HG02678 (cell line): ENCODE measurements at regions not wholly inside any gene's neighbourhood (a gene's known extent, or its start where the extent isn't known, plus 50 kb on each side); places are given as distances from the start of the nearest gene placed in this dataset.

ENCODE experiments used
- ATAC-seq: cut with Tn5 transposase; IDR thresholded peaks from one replicate; pipeline ENCODE4 v1.9.1; 2021; ENCODE audit warnings: mild to moderate bottlenecking, moderate library complexity; ENCODE audit not compliant: unreplicated experiment

DNA sequence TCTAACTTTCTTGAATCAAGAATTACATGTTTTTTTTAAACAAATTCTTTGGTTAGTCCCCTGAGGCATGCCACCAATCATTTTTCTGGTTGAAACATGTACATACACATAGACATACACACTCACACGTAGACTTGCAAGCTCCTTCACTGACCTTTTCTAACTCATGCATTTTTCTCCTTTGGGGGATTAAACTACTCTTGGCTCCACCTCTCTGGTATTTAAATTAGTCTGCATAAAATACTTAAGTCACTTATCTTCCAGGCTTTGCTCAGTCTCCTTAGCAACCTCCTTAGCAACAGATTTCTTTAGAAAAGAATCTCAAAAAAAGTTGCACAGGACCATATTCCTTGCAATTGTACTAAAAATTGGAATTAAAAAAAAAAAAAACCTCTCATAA lies 440.9 kb upstream of the LRRC7 start:
- ATAC-seq: no peak

DNA sequence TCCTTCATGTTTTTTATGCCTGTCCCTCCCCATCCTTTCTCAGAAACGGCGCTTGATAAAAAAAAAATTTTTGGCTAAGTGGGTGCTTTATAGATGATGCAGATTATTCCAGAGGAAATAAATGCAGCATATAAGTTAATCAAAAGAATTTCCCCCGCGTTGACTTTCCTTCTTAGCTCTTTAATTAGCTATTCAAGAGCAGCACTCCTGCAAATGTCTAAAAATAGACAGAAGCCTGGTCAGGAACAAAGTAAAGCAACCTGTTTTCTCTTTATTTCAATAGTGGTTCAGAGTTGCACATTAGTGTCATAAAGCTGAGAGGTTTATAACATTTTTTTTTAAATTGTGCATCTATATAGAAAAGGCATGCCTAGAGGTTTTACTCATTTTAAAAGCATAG lies 439.5 kb upstream of the LRRC7 start:
- ATAC-seq: no peak

DNA sequence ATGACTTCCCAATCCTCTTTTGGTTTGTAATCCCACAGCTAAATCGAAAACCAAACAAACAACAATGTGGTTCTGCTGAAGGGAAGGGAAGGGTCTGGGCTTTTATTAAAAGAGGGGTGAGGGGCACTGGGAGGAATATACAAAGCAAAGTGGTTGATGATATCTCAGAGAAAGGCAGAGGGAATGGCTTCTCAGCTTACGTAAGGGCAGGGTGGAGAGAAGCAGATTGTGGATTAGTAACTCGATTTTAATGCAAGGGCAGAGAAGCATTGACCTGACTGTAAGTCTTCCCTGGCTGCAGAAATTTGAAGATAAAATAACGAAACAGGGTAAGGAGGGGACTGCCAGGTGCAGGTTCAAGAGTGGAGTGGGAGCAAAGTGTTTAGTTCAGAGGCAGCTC lies 438.2 kb upstream of the LRRC7 start:
- ATAC-seq: no peak

DNA sequence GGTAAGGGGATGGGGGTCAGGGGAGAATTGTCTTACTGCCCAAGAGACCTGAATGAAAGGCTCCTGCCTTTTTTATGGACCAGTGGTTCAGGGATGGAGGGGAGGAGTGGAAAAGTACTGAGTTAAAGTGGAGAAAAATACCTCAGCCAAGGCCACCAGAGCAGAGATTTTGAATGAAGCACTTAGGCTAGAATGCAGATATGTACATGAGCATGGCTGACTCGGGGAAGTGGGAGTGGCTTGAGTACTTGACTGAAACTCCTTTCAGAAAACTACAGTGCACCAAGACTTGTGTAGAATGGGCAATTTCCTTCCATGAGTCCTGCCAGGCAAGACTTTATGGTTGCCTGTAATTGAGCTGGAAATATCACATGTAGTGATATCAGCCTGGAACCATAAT lies 429.6 kb upstream of the LRRC7 start:
- no peak for ATAC-seq

DNA sequence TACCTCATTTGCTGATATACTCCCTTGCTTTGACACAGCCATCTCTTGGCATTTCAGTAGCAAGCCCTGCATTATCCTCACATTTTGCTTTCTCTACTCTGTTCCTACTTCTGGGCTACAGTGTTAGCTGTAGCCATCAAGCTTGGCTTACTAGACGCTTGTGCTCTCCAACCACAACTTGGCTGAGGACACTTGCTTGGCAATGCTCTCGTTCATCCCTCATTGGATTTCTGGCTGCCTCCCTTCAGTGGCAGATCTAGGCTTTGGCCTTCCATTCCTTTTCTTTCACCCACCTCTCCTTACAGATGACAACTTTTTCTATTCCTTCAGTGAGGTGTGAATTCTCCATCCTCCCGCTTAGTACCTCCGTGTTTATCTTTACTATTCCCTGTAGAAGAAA lies 428.7 kb upstream of the LRRC7 start:
- no peak for ATAC-seq

DNA sequence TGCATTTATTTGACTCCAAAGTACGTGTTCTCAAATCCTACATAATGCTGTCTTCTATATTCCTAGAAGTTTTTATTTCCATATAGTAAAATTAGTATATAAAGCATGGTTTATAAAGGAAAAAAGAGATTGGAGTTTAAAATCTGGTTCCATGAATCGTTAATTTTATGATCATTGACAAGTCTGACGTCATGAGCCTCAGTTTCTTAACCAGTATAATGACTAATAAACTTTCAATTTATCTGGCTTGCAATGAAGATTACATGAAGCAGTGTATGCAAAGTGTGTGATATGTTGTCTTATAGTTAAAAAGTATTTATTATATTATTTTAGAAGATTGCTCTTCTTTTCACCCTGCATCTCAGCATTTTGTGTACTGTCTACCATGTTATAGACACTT lies 421.4 kb upstream of the LRRC7 start:
- no peak for ATAC-seq

DNA sequence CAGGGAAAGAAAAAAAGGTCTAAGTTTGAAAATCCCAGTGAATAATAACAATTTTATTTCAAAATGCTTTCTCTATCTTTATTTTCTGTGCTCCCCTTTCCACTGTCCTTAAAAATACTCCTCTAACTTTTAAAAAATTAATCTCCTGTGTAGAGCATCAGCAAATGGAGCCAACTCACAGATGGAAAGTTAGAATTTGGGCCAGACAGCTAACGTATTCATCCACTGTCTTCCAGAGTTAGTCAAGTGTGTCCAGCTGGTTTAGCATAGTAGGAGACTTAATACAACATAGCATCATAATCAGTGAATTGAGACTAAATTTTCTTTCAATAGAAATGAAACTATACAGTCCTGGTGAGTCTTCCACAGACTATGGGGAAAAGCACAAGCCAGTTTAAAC lies 419.0 kb upstream of the LRRC7 start:
- no peak for ATAC-seq

DNA sequence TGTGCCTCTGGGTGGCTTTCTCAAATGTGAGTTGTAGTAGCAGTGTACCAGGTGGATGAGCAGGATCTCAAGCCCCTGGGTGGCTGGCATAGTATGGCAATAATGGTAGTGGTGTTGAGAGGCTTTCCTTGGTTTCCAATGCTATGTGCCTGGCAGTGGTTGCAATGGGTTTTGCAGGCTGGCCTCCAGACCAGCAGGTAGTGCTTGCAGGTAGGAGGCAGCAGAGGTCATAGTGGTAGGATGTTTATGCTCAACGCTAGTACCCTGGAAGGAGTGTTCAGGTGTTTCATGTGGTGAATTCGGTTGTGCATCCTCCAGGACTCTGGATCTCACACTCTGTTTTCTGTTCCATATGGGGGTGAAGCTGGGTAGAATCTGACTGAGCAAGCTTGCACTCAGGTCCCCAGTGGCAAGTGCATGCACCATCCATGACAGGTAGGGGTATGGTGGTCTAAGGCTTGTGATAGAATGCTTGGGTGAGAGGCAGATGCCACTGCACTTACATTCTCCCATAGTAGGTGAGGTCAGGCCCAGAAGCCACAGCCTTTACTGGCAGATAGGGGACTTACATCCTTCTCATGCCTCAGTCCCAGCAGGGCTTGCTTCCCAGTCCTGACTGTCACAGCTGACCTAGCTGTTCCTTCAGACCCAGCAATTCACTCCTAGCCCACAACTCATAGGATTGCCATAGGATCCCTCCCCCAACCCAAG lies 410.5 kb upstream of the LRRC7 start:
- ATAC-seq: no peak

DNA sequence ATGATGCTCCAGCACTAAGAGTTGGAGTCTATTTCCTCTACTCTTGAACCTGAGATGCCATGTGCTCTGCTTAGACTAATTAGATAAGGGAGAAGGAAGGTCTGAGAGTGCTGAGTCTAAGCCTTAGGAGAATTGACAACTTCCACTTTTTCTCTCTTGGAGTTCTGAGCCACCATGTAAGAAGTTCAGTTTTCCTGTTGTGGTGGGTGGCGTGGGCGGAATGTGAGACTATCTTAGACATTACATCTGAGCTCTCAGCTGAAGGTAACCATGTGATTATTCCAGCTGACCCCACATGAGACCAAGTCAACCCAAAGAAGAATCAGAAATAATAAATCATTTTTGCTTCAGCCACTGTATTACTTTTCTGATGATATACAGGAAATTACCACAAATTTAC lies 404.5 kb upstream of the LRRC7 start:
- no peak for ATAC-seq

DNA sequence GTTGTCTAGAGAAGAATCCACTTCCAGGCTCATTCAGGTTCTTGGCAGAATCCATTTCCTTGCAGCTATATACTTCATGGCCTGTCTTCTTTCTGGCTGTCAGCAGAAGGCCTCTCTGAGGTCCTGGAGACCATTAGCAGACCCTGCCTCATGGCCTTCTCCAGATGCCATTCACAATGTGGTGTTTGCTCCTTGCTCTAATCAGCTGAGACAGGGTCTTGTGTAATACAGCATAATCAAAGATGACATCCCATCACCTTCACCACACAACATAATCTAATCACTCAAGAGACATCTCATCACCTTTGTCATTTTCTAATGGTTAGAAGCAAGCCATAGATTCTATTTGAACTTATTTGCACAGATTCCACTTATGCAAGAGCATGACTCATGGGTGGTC lies 403.9 kb upstream of the LRRC7 start:
- no peak for ATAC-seq

DNA sequence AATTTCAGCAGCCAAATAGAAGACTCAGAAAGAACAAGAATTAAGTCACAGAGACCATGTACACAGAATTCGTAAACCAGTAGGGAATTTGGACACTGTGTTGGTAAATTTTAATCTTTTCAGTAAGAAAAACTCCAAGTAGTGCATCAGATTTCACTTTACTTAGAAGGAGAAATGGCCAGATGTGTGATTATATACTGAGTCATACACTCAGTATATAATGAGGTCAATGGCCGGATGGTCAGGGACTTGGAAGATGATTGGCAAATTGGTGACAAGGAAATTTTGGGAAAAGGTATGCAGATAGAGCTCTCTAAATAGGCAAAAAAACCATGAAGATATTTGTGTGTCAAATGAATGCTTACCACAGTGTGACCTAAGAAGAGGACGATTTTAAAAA lies 399.8 kb upstream of the LRRC7 start:
- ATAC-seq: no peak

DNA sequence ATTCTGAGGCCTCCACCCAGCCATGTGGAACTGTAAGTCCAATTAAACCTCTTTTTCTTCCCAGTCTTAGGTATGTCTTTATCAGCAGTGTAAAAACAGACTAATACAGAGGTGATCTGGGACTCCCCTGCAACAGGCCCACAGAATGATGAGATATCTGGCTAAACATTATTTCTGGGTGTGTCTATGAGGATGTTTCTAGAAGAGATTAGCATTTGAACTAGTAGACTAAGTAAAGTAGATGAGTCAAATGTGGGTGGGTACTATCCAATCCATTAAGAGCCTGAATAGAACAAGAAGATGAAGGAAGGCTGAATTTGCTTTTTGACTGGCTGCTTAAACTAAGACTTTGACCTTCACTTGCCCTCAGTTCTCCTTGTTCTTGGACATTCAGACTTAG lies 396.5 kb upstream of the LRRC7 start:
- ATAC-seq: no peak

DNA sequence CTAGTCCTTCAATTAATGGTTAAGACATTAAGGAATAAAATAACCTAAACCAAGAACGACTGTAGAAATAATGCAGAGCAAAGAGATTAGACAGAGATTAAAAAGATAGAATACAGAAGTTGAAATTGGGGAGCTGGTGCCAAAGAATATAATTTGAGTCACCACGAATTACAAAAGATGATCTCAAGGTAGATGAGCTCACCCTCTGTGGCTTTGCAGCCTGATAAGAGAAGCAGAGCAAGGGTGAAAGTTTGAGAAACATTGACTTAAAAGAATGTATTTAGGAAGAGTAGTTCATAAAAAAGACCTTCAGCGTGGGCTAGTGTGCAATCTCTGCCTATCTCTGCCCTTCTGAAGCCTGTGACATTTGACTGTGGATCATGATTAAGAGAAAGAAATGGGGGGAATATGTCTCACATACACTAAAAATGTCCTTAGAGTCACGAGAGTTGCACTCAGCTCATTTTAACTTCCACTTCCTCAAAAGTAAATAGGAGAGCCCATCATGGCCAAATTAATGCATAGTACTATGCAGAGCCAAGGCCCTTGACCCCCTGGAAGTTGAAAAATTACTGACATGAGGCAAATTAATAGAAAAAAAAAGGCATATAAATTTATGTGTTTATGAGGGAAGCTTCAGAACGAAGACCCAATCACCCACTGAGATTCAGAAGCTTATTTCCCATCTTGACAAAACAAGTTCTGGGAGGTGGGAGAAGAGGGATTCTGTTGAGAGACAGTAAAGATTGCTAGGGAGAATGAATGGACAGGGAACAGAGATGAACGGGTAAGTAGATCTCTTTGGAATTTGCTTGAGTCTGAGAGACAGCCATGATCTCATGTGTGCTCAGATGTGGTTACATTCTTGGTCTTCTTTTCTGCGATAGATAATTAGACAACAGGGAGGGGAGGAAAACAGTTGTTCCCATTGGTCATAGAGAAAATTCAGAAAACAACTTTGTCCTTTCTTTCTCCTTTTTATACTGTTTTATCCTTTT lies 395.4 kb upstream of the LRRC7 start:
- no peak for ATAC-seq

DNA sequence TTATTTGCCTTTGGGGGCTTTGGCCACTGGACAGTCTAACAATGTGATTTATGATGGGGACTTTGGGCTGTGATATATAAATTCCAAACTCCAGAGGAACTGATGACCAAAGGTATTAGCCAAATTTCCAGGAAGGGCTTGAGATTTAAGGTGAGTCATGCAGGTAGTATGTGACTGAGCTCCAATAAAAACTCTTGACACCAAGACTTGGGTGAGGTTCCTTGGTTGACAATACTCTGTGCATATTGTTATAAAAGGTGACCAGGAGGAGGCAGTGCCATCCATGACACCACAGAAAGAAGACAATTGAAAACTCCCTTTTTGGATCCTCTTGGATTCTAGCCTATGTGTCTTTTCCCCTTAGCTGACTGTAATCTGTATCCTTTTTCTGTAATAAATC lies 392.7 kb upstream of the LRRC7 start:
- ATAC-seq: no peak

DNA sequence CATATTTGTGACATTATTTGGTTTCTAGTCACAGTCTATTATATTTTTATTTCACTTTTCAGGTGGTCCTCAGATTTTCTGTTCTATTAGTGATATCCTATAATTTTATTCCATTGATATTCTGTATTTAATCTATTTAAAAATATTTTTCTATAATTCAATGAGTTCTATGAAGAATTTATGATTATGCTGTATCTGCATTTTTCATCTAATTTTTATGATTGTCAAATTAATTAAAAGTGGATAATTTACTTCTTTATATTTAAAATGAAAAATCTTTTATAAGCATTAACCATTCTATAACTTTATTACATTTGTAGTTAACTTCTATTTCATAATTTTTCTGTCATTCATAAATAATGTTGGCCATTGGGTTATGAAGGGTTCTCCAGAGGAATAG lies 387.4 kb upstream of the LRRC7 start:
- no peak for ATAC-seq

DNA sequence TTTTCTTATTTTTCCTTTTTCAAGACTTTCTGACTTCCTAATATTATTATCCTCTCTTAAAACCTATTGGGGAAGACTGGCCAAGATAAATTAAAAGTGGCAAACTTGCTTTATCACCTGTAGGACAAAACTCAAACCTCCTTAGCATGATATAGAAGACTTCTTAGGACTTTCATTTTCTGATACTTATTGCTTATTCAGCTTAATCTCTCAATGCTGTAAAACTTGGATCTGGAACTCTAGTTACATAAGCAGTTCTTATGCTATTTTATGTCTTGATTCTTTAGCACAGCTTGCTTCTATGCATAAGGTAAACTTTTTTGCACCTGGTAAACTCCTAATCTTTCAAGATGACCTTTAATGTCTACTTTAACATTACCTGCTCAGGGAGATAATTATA lies 382.3 kb upstream of the LRRC7 start:
- ATAC-seq: no peak

DNA sequence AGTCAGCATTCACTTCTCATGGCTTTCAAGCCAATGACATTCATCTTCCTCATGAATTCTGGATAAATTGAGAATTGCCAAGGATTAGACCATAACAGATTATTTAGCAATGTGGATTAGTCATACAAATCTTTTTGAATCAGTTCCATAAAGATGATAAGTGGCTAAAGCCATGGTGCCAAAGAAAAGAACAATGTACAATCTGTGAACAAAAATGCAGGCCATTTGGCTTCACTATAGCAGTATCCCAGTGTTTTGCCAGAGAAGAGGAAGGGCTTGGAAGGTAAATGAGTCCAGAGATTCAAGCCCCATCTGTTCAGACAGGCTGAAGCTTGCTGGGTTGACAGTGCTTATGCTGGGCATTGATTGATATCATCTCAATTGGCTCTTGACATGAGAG lies 376.4 kb upstream of the LRRC7 start:
- no peak for ATAC-seq

DNA sequence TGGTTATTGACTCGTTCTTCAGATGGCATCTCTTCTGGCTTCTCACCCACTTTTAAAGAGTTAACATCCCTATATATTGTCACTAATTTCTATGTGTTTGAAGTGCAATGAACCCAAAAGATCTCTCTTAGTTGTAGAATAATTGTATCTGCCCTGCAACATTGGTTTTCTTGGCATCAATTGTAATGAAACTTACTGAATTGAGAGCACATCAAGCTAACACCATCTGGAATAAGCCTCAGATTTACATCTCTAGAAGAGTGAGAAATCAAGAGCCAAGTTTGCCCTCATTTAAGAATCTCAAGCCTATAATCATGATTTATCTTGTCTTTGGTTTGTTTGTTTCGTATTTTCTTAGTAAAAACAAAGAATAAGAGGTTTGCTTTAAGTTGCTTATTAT lies 372.6 kb upstream of the LRRC7 start:
- no peak for ATAC-seq

DNA sequence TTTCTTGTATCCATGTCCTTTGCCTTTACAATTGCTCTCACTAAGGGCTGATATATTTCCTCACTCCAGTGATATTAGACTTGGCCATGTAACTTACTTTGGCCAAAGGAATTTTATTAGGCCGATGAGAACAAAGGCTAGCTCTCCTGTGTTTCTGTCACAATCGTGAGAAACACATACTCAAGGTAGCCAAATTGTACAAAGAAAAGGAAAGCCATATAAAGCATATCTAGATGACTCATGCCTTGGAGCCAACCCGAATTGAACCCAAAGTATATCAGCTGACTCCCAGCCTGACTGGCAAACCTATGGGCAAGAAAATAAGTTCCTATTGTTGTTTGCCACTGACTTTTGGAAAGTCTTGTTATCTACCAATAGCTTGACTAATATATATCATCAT lies 371.7 kb upstream of the LRRC7 start:
- ATAC-seq: no peak

DNA sequence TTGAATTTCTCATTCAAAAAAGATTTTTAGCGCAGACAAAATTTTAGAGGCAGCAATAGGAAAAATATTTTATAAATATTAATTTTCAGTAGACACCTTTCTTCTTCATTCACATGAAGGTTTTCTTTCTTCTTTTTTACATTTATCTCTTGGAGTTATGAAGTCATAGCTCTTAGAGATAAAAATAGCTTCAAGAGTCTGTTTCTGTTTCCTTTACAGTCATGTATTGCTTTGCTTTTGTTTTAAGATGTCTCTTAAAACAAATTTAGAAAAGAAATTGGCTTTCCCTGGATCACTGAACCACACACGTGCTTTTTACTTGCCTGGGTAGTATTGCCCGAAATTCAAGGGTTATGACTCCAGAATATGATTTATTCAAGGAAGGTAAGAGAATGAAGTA lies 369.9 kb upstream of the LRRC7 start:
- ATAC-seq: no peak

DNA sequence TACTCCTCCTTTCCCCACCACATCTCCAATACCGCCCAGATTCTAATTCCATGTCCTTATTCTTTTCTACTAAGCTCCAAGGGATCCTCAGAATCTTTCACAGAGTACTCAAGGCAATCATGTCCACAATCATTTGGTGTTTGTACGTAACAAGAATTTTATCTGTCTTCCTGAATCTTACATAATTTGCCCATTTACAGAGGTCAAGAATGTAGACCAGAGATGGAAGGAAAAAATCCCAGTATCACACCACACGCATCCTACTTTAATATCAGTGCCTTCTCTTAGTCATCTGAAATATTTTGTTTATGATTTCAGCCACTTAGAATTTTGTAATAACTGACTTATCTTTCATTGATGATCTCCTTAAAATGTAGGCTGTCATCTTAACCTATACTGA lies 366.0 kb upstream of the LRRC7 start:
- ATAC-seq: no peak

DNA sequence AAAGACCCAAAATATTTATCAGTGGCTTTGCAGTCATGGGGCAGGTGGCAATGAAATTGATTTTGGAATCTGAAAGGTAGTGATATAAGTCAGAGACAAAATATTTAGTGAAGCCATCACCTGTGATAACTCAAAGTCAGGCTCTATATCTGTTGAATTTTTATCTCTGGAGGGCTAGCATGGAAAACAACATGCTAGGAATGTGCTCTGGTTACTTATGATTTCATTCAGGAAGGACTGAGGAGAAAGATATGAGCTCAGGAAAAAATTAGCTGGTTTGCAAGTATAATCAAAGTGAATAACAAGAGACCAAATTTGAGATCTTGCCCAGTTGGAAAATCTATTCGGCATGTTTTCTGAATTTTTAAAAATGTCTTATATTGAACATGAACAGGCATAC lies 364.6 kb upstream of the LRRC7 start:
- no peak for ATAC-seq
